HepG2 (cell line): ENCODE measurements at regions not wholly inside any gene's neighbourhood (a gene's known extent, or its start where the extent isn't known, plus 50 kb on each side); places are given as distances from the start of the nearest gene placed in this dataset.

Source experiments
- ATAC-seq: fragments of 200-7000 bp; cut with Tn5 transposase; 3 replicates; pipeline ENCODE4 v1.9.1; 2020; ENCODE audit warnings: mild to moderate bottlenecking, moderate library complexity
- BruUV-seq: library from RNA; stranded (reverse); fragments of 400-500 nt; replicated peaks from 2 replicates; lab custom pipeline; 2021; lab: Mats Ljungman, UMichigan
- CTCF ChIA-PET: fragments of 300-600 bp; formaldehyde crosslinking; extraction: SDS; loops from one replicate; lab custom pipeline; 2021; ENCODE audit warnings: low total read pairs, inconsistent platforms, low intra/inter-chr PET ratio; lab: Yijun Ruan, JAX
- POLR2A ChIA-PET: fragments of 350-600 bp; sonication (Branson Sonifier 250); formaldehyde crosslinking; loops from one replicate; lab custom pipeline; 2020; ENCODE audit warnings: antibody characterized with exemption, inconsistent platforms; lab: Yijun Ruan, JAX
- DNase-seq: peaks from one replicate; pipeline ENCODE4 v3.0.0-alpha.2; 2015; ENCODE audit warnings: low spot score
- FAIRE-seq: peaks from 3 replicates; lab custom pipeline; 2011; peaks lifted over from hg19 to GRCh38; lab: Jason Lieb, UNC
- H2AFZ ChIP-seq: one replicate; pipeline ENCODE4 v1.6.1; 2011; ENCODE audit warnings: low read length, inconsistent platforms
- H3K27ac ChIP-seq: fragments of 300-600 bp; 3 replicates; pipeline ENCODE4 v1.8.0; 2011; ENCODE audit warnings: mixed run types, mild to moderate bottlenecking, mixed read lengths, low read length, inconsistent platforms; ENCODE audit not compliant: insufficient read depth; ENCODE audit errors: extremely low read length
- H3K27me3 ChIP-seq, 2 experiments: fragments of 200-600 bp in 1 of 2; 2 replicates in 1 of 2; 3 replicates in 1 of 2; pipeline versions ENCODE4 v1.6.0 to v1.8.0; 2011; ENCODE audit warnings: low read length in 2 of 2, mild to moderate bottlenecking in 2 of 2, moderate library complexity in 2 of 2, inconsistent platforms in 1 of 2; ENCODE audit not compliant: insufficient read depth in 2 of 2, control insufficient read depth in 1 of 2
- H3K36me3 ChIP-seq, 2 experiments: fragments of 200-600 bp in 1 of 2; replicated peaks in 1 of 2; 2 replicates in 1 of 2; 3 replicates in 1 of 2; pipeline versions ENCODE4 v1.5.1 to v1.8.0; 2011; ENCODE audit warnings: low read length in 2 of 2, inconsistent platforms in 1 of 2; ENCODE audit not compliant: insufficient read depth in 2 of 2, control insufficient read depth in 1 of 2
- H3K4me1 ChIP-seq: 2 replicates; pipeline ENCODE4 v1.5.1; 2012; ENCODE audit warnings: low read length, inconsistent platforms; ENCODE audit not compliant: insufficient read depth
- H3K4me2 ChIP-seq: 2 replicates; pipeline ENCODE4 v1.6.0; 2011; ENCODE audit warnings: low read depth, low read length, inconsistent platforms
- H3K4me3 ChIP-seq, 3 experiments: fragments of 200-600 bp in 1 of 3; sonication (generic), shearing (Covaris generic) in 1 of 3; replicated peaks in 1 of 3; 2 replicates each; pipeline ENCODE4 v1.5.1; 2011 to 2016; ENCODE audit warnings: low read length in 3 of 3, inconsistent platforms in 2 of 3, low read depth in 2 of 3, mild to moderate bottlenecking in 2 of 3, control low read depth in 1 of 3, mixed read lengths in 1 of 3; ENCODE audit not compliant: insufficient read depth in 1 of 3
- H3K79me2 ChIP-seq: one replicate; pipeline ENCODE4 v1.6.1; 2011; ENCODE audit warnings: low read length, inconsistent platforms; ENCODE audit not compliant: insufficient read depth
- H3K9ac ChIP-seq: 2 replicates; pipeline ENCODE4 v1.6.0; 2011; ENCODE audit warnings: mild to moderate bottlenecking, low read depth, low read length, inconsistent platforms; ENCODE audit not compliant: insufficient read depth
- H3K9me3 ChIP-seq: 2 replicates; pipeline ENCODE4 v1.5.1; 2012; ENCODE audit warnings: mild to moderate bottlenecking, low read length
- H4K20me1 ChIP-seq: 2 replicates; pipeline ENCODE4 v1.6.0; 2011; ENCODE audit warnings: inconsistent platforms, mild to moderate bottlenecking, low read length, moderate library complexity; ENCODE audit not compliant: insufficient read depth
- E2F5 ChIP-seq: sonication (generic); formaldehyde crosslinking; conservative IDR thresholded peaks from 2 replicates; pipeline ENCODE4 v1.4.0; 2020; ENCODE audit warnings: missing genetic modification reagents
- FLYWCH1 ChIP-seq: sonication (generic); formaldehyde crosslinking; IDR thresholded peaks from 2 replicates; pipeline ENCODE4 v1.8.1; 2023; ENCODE audit warnings: mild to moderate bottlenecking, missing genetic modification reagents
- FOSL2 ChIP-seq: sonication (generic); formaldehyde crosslinking; IDR thresholded peaks from 2 replicates; pipeline ENCODE4 v1.4.0; 2020; ENCODE audit warnings: missing genetic modification reagents
- HOXD1 ChIP-seq: sonication (generic); formaldehyde crosslinking; IDR thresholded peaks from 2 replicates; pipeline ENCODE4 v1.5.0; 2020; ENCODE audit warnings: missing genetic modification reagents
- MLLT10 ChIP-seq: sonication (generic); formaldehyde crosslinking; IDR thresholded peaks from 2 replicates; pipeline ENCODE4 v1.4.0; 2020; ENCODE audit warnings: missing genetic modification reagents
- NFE2 ChIP-seq: sonication (generic); formaldehyde crosslinking; IDR thresholded peaks from 2 replicates; pipeline ENCODE4 v1.4.0; 2020; ENCODE audit warnings: missing genetic modification reagents
- ZBTB8A ChIP-seq: sonication (generic); formaldehyde crosslinking; IDR thresholded peaks from 2 replicates; pipeline ENCODE4 v1.4.0; 2020; ENCODE audit warnings: mild to moderate bottlenecking, low read depth, missing genetic modification reagents, borderline replicate concordance
- ZFAT ChIP-seq: sonication (generic); formaldehyde crosslinking; conservative IDR thresholded peaks from 2 replicates; pipeline ENCODE4 v1.8.1; 2023; ENCODE audit warnings: missing genetic modification reagents, inconsistent platforms
- ZNF232 ChIP-seq: sonication (generic); formaldehyde crosslinking; IDR thresholded peaks from 2 replicates; pipeline ENCODE4 v1.4.0; 2020; ENCODE audit warnings: missing genetic modification reagents, borderline replicate concordance
- ZNF234 ChIP-seq: sonication (generic); formaldehyde crosslinking; conservative IDR thresholded peaks from 2 replicates; pipeline ENCODE4 v1.5.1; 2020; ENCODE audit warnings: mild to moderate bottlenecking, missing genetic modification reagents
- ZNF280B ChIP-seq: sonication (generic); formaldehyde crosslinking; IDR thresholded peaks from 2 replicates; pipeline ENCODE4 v1.5.0; 2020; ENCODE audit warnings: missing genetic modification reagents, mild to moderate bottlenecking, borderline replicate concordance
- ZNF329 ChIP-seq: sonication (generic); formaldehyde crosslinking; IDR thresholded peaks from 2 replicates; pipeline ENCODE4 v1.9.0; 2021; ENCODE audit warnings: low read depth, mild to moderate bottlenecking, missing genetic modification reagents
- ZNF513 ChIP-seq: sonication (generic); formaldehyde crosslinking; conservative IDR thresholded peaks from 2 replicates; pipeline ENCODE4 v1.5.0; 2020; ENCODE audit warnings: missing genetic modification reagents
- ZNF577 ChIP-seq: sonication (generic); formaldehyde crosslinking; IDR thresholded peaks from 2 replicates; pipeline ENCODE4 v1.4.0; 2020; ENCODE audit warnings: mild to moderate bottlenecking, low read depth, missing genetic modification reagents, borderline replicate concordance
- ZNF841 ChIP-seq: sonication (generic); formaldehyde crosslinking; IDR thresholded peaks from 2 replicates; pipeline ENCODE4 v1.8.1; 2023; ENCODE audit warnings: missing genetic modification reagents, borderline replicate concordance
- WGBS: methylation state at CpG from one replicate; pipeline ENCODE4 v1.1.6; 2017; ENCODE audit warnings: low lambda C conversion rate; 5-methylcytosine and 5-hydroxymethylcytosine counted together
- in situ Hi-C: cut with HindIII; loops from 2 replicates; pipeline ENCODE4 v1.10.0; 2017; ENCODE audit warnings: low pct_unique_long_range_greater_than_20kb; ENCODE audit not compliant: extremely low pct_ligation_motif_present
- intact Hi-C: fragments of 100-400 bp; cut with micrococcal nuclease; formaldehyde crosslinking; loops from one replicate; pipeline ENCODE4 v1.10.0; 2022; ENCODE audit not compliant: unreplicated experiment

- BruUV-seq: no TSS peak
- H2AFZ ChIP-seq: no peak overlapping the region
These were observed 177.4 kb downstream of the SPRY1 start for GRCh38 chr4:123573866-123574508.

More at GRCh38 chr4:123573866-123574508, 177.4 kb downstream of the SPRY1 start:
- TF ChIP-seq ZFAT: no peak
- no peak for TF ChIP-seq ZNF232 (CRISPR knock-in tag)
- TF ChIP-seq ZBTB8A (CRISPR knock-in tag): no peak
- no peak for TF ChIP-seq FOSL2
- TF ChIP-seq ZNF280B (CRISPR knock-in tag): no peak
- no peak for TF ChIP-seq HOXD1 (CRISPR knock-in tag)
- TF ChIP-seq NFE2: no peak
- no peak for TF ChIP-seq ZNF329 (CRISPR knock-in tag)
- no peak for TF ChIP-seq E2F5 (CRISPR knock-in tag)
- no peak for TF ChIP-seq MLLT10
- TF ChIP-seq ZNF513 (CRISPR knock-in tag): no peak
- no peak for TF ChIP-seq ZNF234 (CRISPR knock-in tag)
- TF ChIP-seq ZNF577: no peak
- TF ChIP-seq ZNF841: no peak
- no peak for TF ChIP-seq FLYWCH1
- TF ChIP-seq, all 625 proteins: peak for 0
- Histone ChIP-seq H3K27ac (no peak overlapping the region), H3K4me3 (no peak overlapping the region), H3K4me2 (no peak overlapping the region), H3K36me3 (no peaks in the 10 kb centered on the region), H4K20me1 (no peaks in the 10 kb centered on the region), H3K9me3 (no peaks in the 10 kb centered on the region), H3K79me2 (no peaks in the 10 kb centered on the region), H3K27me3 (no peaks in the 10 kb centered on the region), H3K4me1 (no peaks in the 10 kb centered on the region), H3K9ac (no peak overlapping the region)
- no peak for FAIRE-seq
- no peak for ATAC-seq
- ChIA-PET CTCF (no interaction called here), POLR2A (no interaction called here)
- no peak for DNase-seq
- WGBS: 77% methylated on average over 8 of the region's 8 CpGs
- in situ Hi-C loops (loop anchor here (25.0 kb wide), 1 partner anchor 538 kb away; no protein-coding TSS in a partner anchor), intact Hi-C loops (no loop called here)
